ENCODE measurements at regions not wholly inside any gene's neighbourhood (a gene's known extent, or its start where the extent isn't known, plus 50 kb on each side); places are given as distances from the start of the nearest gene placed in this dataset.

GRCh38 chr5:30968971-30969370 is 224.5 kb upstream of the CDH6 start (continued):
- TF ChIP-seq CTCF (IDR thresholded peaks at IDR 0.05; ENCODE audit: control extremely low read depth in 1 of 3, insufficient read depth in 1 of 3, low read depth in 1 of 3, low read length in 3 of 3) (no peak), MAX (IDR thresholded peaks at IDR 0.05) (no peak), FOSL1 (IDR thresholded peaks at IDR 0.05; ENCODE audit: insufficient read depth, low read depth, low read length) (no peak), CBX8 (IDR thresholded peaks at IDR 0.05; ENCODE audit: borderline replicate concordance, low read depth, low read length) (no peak), BACH1 (IDR thresholded peaks at IDR 0.05; ENCODE audit: low read length) (no peak)

Data from H1 (cell line).